ENCODE measurements at regions not wholly inside any gene's neighbourhood (a gene's known extent, or its start where the extent isn't known, plus 50 kb on each side); places are given as distances from the start of the nearest gene placed in this dataset.

GRCh38 chr12:4119157-4119761 is 154.3 kb upstream of the CCND2 start:
- ChIA-PET POLR2A (no interaction called here), CTCF (no interaction called here), RAD21 (ENCODE audit: low non-redundant PET in 1 of 2, low total read pairs in 2 of 2, uncharacterized antibody in 2 of 2, unreplicated experiment in 2 of 2) (no interaction called here)
- Histone ChIP-seq H2AFZ (ENCODE audit: low read depth, low read length, poor library complexity, severe bottlenecking) (no peak overlapping the region), H3K9ac (ENCODE audit: low read length) (no peak overlapping the region), H3K27me3 (ENCODE audit: insufficient read depth, low read length) (peaks cover 50% of the 10 kb centered on the region), H3K9me3 (ENCODE audit: control insufficient read depth in 1 of 2, insufficient read depth in 1 of 2, low read depth in 1 of 2, low read length in 2 of 2) (no peaks in the 10 kb centered on the region), H3K36me3 (ENCODE audit: control insufficient read depth in 1 of 2, insufficient read depth in 2 of 2, low read length in 2 of 2) (no peaks in the 10 kb centered on the region), H3K79me2 (ENCODE audit: insufficient read depth, low read length) (no peaks in the 10 kb centered on the region), H4K20me1 (ENCODE audit: insufficient read depth) (no peaks in the 10 kb centered on the region), H3K4me3 (replicated peaks in 1 of 2; ENCODE audit: low read depth in 1 of 2, low read length in 2 of 2) (no peak overlapping the region), H3K9me2 (ENCODE audit: insufficient read depth) (no peaks in the 10 kb centered on the region), H3K4me2 (ENCODE audit: low read length) (no peak overlapping the region), H3K27ac (ENCODE audit: low read depth, low read length) (no peak overlapping the region), H3K4me1 (ENCODE audit: control insufficient read depth in 1 of 2, insufficient read depth in 2 of 2, low read length in 2 of 2) (no peaks in the 10 kb centered on the region)
- ATAC-seq: no peak
- BruUV-seq (replicated peaks): no TSS peak
- intact Hi-C loops (cut with micrococcal nuclease): no loop called here
- no peak for DNase-seq (ENCODE audit: low read depth, low spot score)
- TF ChIP-seq FOSL1 (IDR thresholded peaks at IDR 0.05; ENCODE audit: low read depth) (no peak), SIN3A (IDR thresholded peaks at IDR 0.05; ENCODE audit: low read depth) (no peak), ZBTB33 (IDR thresholded peaks at IDR 0.05; ENCODE audit: extremely low read depth, insufficient replicate concordance, low read length) (no peak), CEBPB (IDR thresholded peaks at IDR 0.05; ENCODE audit: low read depth) (no peak), POLR2A (IDR thresholded peaks at IDR 0.05; ENCODE audit: borderline replicate concordance, extremely low read depth, insufficient read depth, insufficient read length) (no peak), ZFX (IDR thresholded peaks at IDR 0.05) (no peak), SRF (IDR thresholded peaks at IDR 0.05; ENCODE audit: low read depth) (no peak), EZH2phosphoT487 (IDR thresholded peaks at IDR 0.05; ENCODE audit: borderline replicate concordance) (no peak), EGR1 (IDR thresholded peaks at IDR 0.05; ENCODE audit: low read depth) (no peak), TCF7L2 (IDR thresholded peaks at IDR 0.05; ENCODE audit: borderline replicate concordance, extremely low read depth, insufficient read depth, insufficient read length) (no peak)
- TF ChIP-seq, protein P1, sequence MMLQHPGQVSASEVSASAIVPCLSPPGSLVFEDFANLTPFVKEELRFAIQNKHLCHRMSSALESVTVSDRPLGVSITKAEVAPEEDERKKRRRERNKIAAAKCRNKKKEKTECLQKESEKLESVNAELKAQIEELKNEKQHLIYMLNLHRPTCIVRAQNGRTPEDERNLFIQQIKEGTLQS (IDR thresholded peaks at IDR 0.05): no peak
- TF ChIP-seq, protein P2, sequence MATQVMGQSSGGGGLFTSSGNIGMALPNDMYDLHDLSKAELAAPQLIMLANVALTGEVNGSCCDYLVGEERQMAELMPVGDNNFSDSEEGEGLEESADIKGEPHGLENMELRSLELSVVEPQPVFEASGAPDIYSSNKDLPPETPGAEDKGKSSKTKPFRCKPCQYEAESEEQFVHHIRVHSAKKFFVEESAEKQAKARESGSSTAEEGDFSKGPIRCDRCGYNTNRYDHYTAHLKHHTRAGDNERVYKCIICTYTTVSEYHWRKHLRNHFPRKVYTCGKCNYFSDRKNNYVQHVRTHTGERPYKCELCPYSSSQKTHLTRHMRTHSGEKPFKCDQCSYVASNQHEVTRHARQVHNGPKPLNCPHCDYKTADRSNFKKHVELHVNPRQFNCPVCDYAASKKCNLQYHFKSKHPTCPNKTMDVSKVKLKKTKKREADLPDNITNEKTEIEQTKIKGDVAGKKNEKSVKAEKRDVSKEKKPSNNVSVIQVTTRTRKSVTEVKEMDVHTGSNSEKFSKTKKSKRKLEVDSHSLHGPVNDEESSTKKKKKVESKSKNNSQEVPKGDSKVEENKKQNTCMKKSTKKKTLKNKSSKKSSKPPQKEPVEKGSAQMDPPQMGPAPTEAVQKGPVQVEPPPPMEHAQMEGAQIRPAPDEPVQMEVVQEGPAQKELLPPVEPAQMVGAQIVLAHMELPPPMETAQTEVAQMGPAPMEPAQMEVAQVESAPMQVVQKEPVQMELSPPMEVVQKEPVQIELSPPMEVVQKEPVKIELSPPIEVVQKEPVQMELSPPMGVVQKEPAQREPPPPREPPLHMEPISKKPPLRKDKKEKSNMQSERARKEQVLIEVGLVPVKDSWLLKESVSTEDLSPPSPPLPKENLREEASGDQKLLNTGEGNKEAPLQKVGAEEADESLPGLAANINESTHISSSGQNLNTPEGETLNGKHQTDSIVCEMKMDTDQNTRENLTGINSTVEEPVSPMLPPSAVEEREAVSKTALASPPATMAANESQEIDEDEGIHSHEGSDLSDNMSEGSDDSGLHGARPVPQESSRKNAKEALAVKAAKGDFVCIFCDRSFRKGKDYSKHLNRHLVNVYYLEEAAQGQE (IDR thresholded peaks at IDR 0.05; ENCODE audit: low read depth): no peak

Data from HCT116 (cell line).